Stimulated activated CD4-positive, alpha-beta T cell treated with anti-CD3 and anti-CD28 coated beads, Interleukin-1b, Interleukin-23, amount 100 ng/mL, for 4 hours (primary cell): ENCODE measurements at regions not wholly inside any gene's neighbourhood (a gene's known extent, or its start where the extent isn't known, plus 50 kb on each side); places are given as distances from the start of the nearest gene placed in this dataset.
"Not testable (repeated sequence)": the region's sequence is repeated elsewhere in the genome, so short reads cannot be mapped to it uniquely, and the experiment has no call there.

Experiments
- DNase-seq, 2 donors: peaks; one replicate each; pipeline ENCODE4 v3.0.0-alpha.2; 2020; ENCODE audit warnings: low read depth in 2 of 2

DNA sequence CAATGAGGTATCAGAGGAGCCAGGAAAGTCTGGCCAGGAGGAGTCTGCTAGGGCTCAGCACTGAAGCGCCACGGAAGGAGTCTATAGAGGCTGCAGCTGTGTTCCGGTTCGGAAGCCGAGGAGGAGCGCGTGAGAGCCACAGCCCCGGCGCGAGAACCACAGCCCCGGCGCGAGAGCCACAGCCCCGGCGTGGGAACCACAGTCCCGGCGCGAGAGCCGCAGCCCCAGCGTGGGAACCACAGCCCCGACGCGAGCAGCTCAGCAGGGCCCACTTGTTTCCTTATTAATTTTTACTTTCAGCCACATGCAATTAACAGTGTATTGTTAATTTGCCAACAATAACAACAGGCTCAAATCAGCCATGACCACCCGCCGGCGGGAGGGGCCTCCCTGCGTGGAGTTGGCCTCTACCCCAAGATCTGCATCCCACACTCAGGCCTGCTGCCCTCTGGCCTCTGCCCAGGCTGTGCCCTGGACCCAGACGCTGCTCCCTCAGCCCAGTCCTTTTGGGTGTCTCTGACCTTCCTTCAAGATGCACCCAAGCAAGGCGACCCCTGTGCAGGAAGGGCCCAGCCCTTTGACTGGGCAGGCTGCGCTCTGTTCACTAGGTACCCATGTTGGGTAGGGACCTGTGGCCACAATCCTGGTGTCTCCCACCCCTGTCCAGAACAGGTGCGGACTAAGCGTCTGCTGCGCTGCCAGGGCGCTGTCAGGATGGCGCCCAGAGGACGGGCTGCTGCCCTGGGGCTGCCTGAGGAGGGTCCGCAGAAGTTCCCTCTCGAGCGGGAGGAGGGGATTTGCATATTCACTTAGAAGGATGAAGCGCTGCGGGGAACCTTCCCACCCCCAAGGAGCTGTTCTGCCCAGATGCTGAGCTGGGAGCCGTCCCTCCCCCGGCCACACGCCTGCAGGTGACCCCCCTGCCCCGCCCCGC lies 113.8 kb downstream of the ADRA2C start:
- DNase-seq, result no peak

DNA sequence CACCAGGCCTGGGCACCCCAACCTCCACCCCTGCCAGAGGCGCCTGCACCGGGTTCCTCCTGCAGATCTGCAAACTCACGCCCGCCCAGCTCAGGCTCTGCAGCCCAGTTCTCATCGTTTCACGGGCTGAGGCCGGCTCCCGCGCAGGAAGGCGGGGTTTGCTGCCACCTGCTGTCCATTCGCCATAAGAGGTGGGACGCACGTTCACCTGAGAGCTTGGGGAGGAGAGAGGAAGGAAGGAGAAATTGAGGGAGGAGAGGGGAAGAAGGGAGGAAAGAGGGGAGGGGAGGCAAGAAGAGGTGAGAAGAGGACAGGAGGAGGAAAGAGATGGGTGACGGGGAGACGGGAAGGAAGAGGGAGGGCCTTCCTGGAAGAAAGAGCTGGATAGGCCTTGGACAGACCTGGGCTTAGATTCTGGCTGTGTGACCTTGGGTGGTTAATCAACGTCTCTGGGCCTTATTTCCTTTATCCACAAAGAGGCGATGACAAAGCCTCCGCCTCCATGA lies 114.5 kb downstream of the ADRA2C start:
- peak; percentile 52 to 69 for DNase-seq

- DNase-seq, result not testable (repeated sequence)
Measured at GRCh38 chr4:3882316-3882885, 116.2 kb downstream of the ADRA2C start.

DNA sequence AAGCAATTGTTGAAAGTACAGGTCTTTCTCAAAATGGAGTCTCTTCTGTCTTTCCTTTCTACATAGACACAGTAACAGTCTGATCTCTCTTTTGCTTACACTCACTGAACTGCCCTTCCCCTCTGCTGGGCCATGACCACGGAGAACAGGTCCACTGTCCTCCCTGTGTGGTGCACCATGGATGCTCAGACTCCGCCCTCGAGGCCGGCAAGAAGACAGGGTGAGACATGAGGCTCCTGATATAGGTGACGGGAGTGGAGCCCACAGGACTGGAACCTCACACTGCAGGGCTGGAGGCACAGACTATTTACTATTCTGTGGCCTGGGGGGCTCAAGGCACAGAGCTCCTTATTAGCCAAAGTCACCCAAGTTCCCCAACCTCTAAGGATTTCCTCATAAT lies 118.1 kb downstream of the ADRA2C start:
- DNase-seq, result not testable (repeated sequence)

GRCh38 chr4:3893590-3893989 lies 127.4 kb downstream of the ADRA2C start:
- peak; percentile 9 to 17 for DNase-seq

DNA sequence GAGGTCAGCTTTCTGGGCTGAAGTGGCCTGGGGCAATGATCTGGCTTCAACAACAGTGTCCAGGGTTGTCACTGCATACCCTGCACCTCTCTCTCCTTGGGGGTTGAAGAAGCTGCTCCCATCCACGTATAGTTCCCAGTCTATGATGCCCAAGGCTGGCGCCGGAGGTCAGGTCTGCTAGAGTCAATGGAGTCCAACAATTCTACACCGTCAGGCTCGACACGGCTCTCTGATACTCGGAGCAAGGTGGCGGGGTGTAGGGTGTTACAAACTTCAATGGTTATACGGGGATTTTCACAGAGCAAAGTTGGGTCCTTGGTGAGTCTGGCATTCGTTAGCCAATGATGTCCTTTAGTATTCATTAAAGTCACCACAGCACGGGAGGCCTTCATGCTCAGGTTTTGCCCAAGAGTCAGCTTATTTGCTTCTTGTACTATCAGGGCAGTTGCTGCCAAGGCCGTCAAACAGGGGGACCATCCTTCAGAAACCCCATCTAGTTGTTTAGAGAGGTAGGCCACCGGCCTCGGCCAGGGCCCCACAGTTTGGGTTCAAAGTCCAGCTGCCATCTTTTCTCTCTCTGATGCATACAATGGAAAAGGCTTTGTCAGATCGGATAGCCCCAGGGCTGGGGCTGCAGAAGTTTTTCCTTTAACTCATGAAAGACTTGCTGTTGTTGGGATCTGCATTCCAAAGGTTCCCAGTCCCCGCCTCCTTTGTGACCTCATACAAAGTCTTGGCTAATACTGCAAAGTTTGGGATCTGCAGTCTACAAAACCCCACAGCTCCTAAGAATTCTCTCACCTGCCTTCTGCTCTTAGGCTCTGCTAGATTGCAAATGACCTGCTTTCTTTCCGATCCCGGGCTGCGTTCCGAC lies 128.1 kb downstream of the ADRA2C start:
- not testable (repeated sequence) for DNase-seq

- DNase-seq, result no peak
Measured at GRCh38 chr4:3896441-3896840, 130.3 kb downstream of the ADRA2C start.

GRCh38 chr4:3896871-3897578 lies 130.8 kb downstream of the ADRA2C start:
- DNase-seq, result not testable (repeated sequence)

DNA sequence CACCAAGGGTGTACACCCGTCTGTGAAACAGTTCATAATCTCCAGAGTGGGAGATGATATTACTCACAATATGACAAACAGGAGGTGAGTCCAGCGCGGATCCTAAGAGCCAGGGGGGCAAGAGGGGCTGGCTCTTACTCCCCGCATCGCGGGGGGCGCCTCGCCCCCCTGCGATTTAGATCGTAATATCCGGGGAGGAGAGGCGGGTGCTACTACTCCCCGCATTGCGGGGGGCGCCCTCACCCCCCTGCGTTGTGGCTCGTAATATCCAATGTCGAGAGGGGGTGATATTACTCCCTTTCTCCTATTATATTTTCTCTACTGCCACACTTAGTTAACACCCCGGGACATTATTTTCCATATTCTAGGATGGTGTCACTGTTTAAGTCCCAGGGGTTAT lies 131.9 kb downstream of the ADRA2C start:
- no peak for DNase-seq

DNA sequence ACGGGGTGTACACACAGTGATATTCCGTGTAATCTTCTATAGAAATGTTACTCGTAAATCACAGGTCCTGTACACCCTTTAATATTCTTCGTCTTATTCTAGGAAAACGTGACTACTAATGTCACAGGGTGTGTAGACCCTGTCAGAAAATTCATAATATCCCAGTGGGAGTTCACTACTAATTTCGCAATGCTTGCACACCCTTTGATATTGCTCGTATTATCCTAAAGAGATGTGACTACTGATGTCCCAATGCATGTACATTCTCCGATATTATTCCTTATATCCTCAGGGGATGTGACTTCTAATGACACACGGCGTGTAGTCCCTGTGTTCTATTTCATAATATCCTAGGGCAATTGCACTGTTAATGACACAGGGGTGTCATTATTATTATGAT lies 132.7 kb downstream of the ADRA2C start:
- DNase-seq, result not testable (repeated sequence)

GRCh38 chr4:3904264-3904955 lies 138.2 kb downstream of the ADRA2C start:
- DNase-seq, result not testable (repeated sequence)

GRCh38 chr4:3909616-3910015 lies 143.4 kb downstream of the ADRA2C start:
- not testable (repeated sequence) for DNase-seq

GRCh38 chr4:3910161-3910950 lies 144.2 kb downstream of the ADRA2C start:
- DNase-seq, result not testable (repeated sequence)

DNA sequence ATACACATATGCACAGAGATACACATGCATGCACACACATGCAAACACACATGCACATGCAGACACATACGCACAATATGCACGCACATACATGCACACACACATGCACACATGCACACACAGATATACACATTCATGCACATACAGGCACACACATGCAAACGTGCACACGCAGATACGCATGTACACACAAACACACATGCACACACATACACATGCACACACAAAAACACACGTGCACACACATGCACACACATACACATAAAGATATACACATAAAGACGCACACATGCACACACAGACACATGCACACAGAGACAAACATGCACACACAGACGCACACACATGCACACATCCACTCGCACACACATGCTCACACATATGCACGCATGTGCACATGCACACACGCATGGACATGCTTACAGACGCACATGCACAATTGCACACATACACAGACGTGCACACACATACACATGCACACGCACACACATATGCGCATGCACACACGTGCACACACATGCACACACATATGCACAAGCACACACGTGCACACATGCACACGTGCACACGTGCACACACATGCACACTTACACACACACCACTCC lies 145.2 kb downstream of the ADRA2C start:
- no peak for DNase-seq

DNA sequence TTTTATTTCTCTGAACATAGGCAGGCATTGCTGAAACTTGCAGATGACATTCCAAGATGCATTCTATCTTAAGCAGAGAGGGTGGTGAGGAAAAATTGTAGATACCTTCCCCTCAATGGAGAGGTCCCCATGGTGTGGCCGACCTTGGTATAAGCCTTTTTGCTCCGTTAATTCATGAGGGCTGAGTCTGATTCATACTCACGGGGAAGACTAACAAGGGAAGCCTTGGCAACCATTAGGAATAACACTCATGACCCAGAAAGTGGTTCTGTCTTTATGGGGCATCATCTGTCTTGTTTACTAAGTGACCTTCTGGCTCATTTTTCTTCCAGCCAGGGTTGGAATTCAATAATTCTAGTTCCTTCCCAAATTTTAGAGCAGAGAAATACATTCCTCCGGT lies 148.3 kb downstream of the ADRA2C start:
- not testable (repeated sequence) for DNase-seq

GRCh38 chr4:3919509-3919908 lies 153.3 kb downstream of the ADRA2C start:
- DNase-seq, result not testable (repeated sequence)

DNA sequence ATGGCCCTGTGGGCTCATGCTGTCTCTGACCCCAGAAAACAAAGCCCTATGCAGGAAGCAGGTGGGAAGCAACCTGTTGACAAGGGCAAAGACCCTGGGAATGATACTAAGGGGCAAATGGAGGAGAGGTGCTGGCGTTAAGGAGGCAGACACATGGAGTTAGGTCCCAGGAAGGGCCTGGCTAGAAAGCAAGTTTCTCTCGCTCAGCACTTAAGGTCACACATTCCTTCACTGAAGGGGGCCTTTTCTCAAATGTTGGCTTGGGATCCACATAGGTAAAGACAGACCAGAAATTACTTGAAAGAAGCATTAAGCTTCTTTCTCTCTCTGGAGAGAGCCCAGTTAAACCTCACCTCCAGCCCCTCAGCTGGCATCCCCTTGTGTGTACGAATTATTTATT lies 155.7 kb downstream of the ADRA2C start:
- DNase-seq, result not testable (repeated sequence)

DNA sequence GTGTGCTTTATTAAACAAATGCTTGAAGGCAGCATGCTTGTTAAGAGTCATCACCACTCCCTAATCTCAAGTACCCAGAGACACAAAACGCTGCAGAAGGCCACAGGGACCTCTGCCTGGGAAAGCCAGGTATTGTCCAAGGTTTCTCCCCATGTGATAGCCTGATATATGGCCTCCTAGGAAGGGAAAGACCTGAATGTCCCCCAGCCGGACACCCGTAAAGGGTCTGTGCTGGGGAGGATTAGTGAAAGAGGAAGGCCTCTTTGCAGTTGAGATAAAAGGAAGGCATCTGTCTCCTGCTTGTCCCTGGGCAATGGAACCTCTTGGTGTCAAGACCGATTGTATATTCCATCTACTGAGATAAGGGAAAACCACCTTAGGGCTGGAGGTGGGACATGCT lies 159.7 kb downstream of the ADRA2C start:
- not testable (repeated sequence) for DNase-seq

DNA sequence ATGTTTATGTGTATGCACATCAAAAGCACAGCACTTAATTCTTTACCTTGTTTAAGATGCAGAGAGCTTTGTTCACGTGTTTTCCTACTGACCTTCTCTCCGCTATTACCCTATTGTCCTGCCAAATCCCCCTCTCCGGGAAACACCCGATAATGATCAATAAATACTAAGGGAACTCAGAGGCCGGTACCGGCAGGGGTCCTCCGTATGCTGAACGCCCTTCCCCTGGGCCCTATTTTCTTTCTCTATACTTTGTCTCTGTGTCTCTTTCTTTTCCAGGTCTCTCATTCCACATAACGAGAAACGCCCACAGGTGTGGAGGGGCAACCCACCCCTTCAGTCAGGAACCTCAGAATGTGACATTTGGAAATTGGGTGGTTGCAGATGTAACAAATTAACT lies 160.1 kb downstream of the ADRA2C start:
- not testable (repeated sequence) for DNase-seq
